LoVo (cell line): ENCODE measurements at regions not wholly inside any gene's neighbourhood (a gene's known extent, or its start where the extent isn't known, plus 50 kb on each side); places are given as distances from the start of the nearest gene placed in this dataset.
A peak's percentile ranks its signal among the peaks of the same experiment; 100 is the strongest.
"Not testable (repeated sequence)": the region's sequence is repeated elsewhere in the genome, so short reads cannot be mapped to it uniquely, and the experiment has no call there.

Experiments used
- DNase-seq: peaks from one replicate; pipeline ENCODE4 v3.0.0-alpha.2; 2016; ENCODE audit warnings: low spot score

DNA sequence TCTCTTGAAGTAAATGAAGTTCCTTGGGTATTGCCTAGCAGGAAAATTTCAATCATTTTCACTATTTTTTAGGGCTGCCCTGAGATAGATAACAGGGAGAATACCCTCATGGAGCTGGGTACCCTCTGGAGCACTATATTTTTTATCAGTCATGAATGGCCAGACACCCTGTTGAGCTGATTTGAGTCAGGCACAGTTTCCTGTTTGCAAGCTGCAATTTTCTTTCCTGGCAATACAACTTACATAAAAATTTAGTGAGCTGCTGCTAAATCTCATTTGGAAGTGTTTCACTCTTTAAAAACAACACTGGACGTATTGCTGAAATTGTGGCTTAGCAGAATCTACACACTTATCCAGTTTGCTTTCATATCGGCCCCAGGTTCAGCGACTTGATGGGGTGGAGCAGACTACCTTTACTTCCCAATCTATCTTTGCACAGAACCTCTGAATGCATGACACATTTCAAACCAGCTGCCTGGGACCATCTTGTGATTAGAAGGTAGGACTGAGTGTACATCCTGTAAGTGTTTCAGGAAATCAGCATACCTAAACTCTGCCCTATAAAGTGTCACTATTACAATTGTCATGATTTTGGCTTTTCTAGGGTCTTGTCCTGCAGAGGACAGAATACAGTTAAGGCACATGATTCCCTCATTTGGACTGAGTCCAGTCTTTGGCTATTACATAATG is 125.7 kb upstream of the FAM3C start:
- DNase-seq = no peak

DNA sequence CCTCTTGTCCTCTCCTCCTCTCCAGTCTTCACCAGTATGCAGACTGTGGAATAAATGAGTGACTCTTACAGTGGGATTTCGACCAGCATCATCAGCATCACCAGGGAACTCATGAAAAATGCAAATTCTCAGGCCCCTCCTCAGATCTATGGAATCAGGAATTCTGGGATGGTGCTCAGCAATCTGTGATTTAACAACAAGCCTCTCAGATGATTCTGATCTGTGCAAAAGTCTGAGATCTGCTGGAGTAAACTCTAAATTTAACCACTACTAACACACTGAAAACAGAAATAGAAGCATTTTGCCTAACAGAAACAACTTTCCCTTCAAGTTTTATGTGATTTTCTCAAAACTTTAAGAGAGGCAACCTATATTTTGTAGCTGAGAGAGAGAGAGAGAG is 124.8 kb upstream of the FAM3C start:
- no peak for DNase-seq

DNA sequence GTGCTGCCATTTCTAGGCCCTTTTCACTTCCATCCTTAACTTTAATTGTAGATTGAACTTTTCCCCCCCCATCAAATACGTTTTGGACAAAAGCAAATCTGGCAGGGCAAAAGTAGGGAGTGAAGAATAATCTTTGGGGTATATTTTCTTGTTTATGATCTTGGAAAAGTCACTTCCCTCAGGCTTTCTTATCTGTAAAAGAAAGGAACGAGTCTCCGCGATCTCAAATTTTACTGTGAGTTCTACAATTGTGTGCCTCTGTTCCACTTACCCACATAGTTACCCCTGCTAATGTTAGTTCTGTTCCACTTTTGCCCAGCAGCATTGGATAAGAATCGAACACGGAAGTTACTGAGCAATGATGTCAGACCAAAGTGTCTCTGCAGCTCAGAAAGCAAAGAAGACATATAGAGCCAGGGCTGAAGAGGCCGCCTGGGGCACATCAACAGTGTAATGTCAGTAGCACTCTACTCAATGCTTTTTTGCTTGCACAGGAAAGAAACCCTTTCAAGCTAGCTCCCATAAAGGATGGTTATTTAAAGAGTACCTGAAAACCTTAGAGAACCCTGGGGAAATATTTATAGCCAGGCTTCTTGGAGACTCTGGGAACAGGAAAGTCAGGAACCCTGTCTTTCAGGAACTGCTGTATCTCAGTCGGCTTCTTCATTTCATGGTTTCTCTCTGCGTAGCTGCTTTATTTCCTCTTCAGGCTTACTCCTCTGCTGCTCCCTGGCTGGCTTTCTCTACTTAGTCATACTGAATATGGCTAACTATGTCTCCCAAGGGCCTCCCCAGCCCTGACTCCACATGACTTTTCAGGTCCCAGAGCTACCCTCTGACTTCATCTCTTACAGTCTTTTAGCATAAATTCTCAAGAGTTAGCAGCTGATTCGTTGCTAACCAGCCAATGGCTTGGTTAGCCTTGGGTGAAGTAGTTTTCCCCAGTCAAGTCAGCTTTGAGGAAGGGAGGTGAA is 123.7 kb upstream of the FAM3C start:
- DNase-seq = no peak

DNA sequence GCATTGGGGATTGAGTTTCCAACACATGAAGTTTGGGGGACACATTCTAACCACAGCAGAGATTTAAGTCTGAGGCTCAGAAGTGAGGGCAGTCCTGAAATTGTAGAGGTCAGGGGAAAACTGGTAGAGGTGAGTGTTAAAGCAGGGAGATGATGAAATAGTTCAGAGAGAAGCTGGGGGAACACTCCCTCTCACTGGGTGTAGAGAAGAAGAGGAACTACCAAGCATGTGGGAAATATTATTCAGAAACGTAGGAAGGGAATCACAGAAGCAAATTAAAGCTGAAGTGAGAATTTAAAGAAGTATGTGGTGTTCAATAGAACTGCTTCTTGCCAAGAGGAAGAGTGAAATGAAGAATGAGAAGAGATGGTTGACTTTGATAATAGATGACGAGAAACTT is 121.5 kb upstream of the FAM3C start:
- DNase-seq = no peak

DNA sequence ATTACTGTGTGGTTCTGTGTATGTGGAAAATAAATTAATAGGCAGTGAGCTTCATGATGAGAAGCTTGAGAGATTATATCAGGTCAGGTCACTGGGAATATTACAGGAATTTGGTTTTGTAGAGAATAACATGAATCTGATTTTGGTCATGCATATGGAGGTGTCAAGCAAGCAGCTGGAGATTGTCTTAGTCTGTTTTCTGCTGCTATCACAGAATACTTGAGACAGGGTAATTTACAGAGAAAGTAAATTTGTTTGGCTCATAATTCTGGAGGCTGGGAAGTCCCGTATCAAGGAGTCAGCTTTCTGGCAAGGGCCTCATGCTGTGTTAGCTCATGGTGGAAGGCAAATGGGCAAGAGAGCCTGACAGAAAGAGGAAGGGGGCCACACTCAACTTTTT is 120.7 kb upstream of the FAM3C start:
- no peak for DNase-seq

DNA sequence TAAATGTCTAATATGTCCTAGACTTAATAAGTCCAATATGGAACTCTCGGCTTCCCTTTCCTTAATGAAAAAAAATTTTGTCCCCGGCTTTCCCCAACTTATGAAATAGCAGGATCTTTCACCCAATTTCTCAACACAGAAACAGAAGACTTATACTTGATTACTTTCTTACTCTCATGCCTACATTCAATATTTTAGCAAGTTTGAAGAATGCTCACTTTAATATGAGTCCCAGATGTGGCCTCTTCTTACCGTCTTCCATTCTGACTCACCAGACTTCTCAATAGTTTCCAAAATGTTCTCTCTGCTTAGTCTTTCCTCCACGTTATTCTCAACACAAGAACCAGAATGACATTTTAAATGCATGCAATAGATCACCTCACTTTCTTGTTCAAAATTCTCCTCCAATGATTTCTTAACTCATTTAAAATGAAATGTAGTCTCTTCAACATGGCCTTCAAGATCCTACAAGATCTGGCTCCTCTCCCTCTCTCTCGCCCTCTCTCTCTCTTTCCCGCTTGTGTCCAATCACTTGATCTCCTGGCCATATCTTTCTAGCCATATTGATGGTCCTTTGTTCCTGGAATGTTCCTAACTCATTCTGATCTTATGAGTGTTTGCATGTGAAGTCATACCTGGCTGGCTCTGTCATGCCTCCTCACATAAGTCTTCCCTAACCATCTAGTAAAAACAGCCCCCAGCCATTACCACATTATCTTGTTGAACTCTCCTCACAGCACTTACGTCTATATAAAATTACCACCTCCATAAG is 119.7 kb upstream of the FAM3C start:
- no peak for DNase-seq

DNA sequence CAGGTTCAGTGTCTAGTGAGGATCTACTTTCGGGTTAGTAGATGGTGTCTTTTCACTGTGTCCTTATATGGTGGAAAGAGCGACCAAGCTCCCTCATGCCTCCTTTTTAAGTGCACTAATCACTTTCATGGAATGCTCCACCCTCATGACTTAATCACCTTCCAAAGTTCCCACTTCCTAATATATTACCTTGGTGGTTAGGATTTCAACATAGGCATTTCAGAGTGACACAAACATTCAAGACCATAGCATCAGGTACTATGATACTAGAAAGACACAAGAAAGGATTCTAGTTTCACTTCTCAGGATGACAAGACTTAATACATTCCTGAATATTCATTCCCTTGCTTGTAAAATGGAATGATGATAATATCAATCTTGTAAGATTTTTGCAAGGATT is 119.1 kb upstream of the FAM3C start:
- peak; percentile 52 for DNase-seq

DNA sequence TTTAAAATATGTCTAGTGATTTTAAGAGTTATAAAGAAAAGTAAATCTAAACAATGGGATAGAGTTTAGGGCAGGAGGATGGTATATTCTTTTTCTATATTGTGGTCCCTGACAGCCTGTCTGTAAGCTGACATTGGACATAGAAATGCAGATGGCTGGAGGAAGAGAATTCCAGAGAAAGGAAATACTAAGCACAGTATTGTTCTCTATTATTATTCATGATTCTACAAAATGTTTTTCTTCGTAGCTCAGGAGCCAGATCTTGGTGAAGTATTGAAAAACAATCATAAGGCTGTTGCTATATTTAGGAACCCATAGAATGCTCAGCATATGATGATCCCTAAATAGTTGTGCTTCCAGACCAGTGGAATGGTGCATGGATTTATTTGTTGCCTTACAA is 117.0 kb upstream of the FAM3C start:
- no peak for DNase-seq

DNA sequence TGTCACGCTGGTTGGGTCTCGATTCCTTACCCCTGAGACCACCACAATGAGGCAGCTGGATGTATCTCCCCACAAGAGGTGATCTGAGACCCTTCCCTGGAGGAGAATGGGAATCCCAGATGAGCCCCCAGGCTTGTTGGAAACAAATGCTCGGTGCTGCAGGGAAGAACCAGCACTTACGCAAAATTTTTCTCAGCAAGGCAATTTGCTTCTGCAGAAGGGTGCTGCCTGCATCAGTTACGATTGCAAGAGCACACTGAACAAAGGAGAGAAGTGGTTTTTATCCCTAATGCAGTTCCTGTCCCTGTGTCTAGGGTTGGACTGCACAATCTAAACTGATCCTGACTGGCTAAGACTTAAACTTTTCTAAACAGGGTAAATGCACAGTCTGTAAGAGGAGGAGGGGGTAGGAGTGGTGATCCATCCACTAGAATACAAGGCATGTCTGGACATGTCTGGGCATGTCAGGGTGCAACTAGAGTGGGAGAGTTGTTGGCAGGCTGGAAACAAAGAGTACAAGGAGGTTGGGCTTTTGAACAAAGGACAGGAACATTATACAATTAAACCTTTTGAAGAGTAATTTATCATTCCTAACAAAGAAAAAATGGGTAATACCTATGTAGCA is 114.9 kb upstream of the FAM3C start:
- DNase-seq = no peak

DNA sequence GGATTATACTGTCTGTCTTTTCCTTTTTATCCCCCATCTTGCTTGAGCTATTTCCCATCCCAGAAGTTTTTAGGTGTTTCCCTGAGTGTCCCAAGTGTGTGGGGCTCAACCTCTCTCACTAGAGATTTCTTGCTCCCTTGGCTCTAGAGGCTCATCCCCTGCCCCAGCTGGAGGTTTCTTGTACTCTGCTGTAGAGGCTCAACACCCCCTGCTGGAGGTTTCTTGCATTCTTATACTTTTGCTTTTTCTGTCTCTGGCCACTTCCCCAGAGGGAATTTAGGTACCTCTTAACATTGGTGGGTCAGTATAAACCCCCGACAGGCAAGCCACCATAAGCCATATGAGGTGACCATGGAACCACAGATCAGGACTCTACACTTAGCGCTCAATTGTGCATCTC is 114.2 kb upstream of the FAM3C start:
- DNase-seq = no peak

DNA sequence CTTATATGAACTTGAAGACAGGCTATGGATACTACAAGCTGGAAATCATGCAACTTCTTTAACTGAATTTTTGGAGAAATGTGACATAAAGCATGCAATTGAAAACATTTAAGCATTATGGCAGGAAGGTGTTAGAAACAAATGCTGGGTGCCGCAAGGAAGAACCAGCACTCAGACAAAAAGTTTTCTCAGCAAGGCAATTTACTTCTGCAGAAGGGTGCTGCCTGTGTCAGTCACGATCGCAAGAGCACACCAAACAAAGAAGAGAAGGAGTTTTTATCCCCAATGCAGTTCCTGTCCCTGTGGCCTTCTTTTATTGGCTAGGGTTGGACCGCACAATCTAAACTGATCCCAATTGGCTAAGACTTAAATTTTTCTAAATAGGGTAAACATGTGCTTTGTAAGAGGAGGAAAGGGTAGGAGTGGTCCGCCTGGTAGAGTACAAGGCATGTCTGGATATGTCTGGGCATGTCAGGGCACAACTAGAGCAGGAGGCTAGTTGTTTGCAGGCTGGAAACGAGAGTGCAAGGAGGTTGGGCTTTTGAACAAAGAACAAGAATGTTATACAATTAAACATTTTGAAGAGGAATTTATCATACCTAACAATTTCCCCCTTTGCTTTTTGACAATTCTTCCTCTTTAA is 109.6 kb upstream of the FAM3C start:
- peak; percentile 37 for DNase-seq

DNA sequence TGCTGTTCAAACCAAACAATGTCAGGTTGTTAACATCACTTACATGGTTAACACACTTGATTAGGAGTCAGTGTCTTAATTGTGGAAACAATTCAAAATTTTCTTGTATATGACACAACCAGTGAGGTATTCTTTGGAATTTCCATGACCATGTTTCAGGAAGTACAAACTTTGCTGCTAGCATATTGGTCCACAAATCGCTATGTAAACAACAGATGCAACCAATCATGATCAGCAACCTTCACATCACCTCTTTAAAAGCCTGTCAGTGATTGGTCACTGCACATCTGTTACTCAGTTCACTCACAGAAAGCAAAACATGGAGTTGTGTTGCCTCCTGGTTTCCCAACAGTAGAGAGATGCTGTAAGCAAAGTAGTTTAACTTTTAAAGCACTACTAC is 108.9 kb upstream of the FAM3C start:
- DNase-seq = peak; percentile 46

DNA sequence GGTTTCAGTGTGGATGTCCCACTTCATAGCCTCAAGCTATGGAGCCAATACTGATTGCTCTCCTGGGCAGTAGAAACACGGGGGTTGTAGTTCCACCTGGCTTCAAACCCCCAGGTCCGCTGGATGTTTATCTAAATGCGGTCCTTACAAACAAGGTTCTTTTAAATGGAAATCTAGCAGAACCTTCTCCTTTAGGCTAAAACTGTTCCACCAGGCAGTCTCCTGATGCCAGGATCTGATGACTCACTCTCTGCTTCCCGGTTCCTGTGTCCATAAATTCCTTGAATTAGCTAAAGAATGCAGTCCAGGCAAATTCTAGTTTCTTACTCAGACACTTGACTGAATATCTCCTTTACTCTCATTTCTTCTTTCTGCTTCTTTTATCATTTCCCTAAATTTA is 108.4 kb upstream of the FAM3C start:
- DNase-seq = peak; percentile 79

DNA sequence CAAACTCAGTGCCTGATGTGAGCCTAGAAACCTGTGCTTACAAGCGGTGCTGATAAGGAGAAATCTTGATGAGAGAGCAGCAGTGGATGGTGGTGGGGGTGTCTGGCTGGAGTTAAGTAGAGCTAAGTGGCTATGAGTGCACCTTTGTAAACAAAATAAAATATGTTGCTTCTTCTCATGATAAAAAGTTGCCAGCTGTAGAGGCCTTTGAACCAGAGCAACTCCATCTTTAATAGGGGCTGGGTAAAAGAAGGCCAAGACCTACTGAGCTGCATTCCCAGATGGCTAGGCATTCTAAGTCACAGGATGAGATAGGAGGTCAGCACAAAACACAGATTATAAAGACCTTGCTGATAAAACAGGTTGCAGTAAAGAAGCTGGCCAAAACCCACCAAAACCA is 107.6 kb upstream of the FAM3C start:
- DNase-seq = no peak

DNA sequence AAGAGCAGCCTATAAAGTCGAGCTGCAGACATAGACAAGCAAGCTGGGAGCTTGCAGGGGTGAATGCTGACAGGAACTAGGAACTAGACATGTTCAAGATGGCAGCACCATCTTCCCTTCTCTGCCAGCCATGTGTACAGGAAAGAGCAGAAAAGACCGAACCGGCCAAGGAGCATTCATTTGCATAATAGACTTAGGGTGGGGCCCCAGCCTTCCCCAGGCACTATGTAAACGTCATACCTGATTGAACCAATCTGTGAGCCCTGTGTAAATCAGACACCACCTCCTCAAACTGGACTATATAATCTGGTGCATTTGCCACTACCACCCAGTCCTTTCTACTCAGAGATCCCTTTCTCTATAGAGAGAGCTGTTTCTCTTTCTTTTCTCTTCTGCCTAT is 106.9 kb upstream of the FAM3C start:
- no peak for DNase-seq

DNA sequence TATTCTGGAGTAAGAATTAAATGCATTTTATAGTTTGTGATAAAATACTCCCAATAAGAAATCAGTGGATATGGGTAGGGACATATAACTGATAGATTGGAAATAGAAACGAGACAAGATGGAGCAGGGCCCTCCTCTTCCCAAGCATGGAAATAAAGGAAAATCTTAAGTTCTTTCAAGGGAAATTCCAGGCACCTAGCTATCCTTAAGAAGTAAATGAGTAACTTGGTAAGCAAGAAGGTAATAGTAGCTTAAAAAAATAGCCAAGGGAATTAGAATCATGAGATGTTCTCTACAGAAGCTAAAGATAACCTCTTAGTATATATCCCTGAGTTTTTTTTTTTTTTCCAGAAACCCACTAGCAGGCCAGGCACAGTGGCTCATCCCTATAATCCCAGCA is 105.5 kb upstream of the FAM3C start:
- DNase-seq = no peak

DNA sequence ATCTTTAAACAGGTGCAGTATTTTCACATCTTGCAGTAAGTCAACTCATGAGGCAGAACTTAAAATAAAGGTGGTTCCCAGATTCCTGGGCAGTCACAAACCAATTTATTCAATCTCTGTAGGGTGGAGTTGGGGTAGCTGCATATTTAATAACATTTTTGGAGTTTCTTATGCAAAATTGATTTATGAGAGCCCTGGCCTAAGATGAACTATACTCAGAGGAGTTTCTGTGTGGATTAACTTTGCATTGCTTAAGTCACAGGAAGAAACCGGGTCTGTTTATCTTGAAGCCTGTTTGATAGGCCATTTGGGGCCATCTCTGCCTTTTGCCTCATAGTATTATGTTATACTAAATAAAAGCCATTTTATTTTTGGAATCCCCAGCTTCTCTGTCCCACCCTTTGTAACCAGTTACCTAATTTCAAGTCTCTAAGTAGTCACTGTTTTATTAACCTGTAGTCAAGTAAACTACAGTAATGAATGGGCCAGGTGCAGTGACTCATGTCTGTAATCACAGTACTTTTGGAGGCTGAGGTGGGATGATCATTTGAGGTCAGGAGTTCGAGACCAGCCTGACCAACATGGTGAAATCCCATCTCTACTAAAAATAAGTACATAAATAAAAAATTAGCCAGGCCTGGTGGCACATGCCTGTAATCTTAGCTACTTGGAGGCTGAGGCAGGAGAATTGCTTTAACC is 104.4 kb upstream of the FAM3C start:
- no peak for DNase-seq

DNA sequence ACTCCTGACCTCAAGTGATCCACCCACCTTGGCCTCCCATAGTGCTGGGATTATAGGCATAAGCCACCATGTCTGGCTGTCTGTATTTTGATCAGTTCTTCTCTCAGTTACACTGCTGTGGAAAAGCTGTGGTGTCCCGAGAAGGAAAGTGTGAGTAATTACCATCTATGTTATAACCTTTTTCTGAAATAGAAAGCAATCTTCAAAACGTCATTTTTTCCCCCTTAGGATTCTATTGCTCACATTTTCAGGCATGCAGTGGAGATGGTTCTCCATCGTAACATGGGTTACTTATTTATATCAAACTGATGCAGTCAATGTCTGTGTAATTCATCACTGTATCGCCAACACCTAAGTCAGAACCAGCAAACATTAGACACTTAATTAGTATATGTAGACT is 103.5 kb upstream of the FAM3C start:
- DNase-seq = no peak

DNA sequence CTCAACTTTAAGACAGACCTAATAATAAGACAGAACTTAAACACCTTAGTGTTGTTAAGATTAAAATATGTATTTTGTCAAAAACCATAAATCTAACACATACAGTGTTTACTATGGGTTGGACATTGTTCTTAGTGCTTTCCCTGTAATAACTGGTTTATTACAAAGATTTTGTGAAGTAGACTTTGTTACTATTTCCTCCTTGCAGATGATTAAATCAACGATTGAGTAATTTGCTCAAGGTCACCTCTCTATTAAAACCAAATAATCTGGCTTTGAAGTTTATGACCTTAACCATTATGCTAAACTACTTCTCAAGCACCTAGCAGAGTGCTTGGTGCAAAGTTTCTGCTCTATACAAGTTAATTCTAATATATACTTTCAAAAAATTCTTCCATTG is 102.7 kb upstream of the FAM3C start:
- no peak for DNase-seq

DNA sequence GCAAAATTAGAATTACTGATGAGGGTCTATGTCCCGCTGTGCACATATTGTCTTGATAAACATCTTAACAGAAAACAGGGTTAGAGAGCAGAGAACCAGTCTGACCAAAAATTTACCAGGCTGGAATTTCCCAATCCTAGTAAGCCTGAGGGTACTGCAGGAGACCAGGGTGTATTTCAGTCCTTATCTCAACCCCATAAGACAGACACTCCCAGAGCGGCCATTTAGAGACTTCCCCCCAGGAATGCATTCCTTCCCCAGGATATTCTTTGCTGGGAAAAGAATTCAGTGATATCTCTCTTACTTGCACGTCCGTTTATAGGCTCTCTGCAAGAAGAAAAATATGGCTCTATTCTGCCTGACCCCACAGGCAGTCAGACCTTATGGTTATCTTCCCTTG is 101.4 kb upstream of the FAM3C start:
- not testable (repeated sequence) for DNase-seq

DNA sequence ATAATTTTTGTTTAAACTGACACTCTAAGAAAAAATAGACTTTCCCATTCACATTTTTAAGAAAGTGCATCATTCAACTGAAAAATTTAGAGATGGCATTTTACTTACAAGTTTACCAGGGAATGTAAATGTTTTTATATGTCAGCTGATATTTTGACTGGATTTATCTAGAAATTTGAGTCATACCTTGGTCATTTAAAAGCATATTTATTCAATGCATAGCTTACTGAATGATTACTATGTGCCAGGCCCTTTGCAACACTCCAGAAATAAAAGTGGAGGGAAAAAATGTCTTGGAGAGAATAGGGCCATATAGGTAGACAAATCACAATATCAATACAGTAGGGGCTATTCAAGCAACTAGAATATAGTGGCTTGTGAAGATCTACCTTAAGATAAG is 98.4 kb upstream of the FAM3C start:
- DNase-seq = no peak
